ENCODE measurements at regions not wholly inside any gene's neighbourhood (a gene's known extent, or its start where the extent isn't known, plus 50 kb on each side); places are given as distances from the start of the nearest gene placed in this dataset.

DNA sequence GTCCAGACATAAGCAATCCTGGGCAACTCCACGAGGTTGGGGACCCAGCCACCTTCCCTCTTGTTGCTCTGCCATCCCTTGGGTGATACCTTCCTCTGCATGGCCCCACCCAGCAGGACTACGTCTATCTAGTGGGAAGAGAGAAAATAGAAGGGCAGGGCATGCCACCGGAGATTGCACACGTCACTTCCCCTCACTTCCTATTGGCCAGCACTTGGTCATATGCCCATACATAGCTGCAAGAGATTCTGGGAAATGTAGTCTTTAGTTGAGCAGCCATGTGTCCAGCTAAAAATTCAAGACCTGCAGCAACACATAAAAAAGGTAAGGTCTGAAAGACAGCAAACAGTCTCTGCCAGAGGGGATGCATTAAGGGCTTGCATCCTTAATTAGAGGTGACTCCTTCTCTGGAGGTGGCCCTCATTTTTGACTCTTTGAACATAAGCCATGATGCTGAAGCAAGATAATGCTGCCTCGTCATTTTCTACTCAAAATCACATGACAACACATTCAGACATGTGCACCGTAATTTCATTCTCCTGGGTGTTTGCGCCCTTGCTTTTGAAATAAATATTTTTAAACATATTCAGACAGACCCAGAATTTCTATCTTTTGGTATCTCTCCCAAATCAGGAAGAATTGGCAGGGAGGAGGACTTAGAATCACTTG, 91.8 kb upstream of the PWP1 start:
- no peak for DNase-seq
- in situ Hi-C loops (cut with MboI; ENCODE audit: low sequenced_read_pairs in 4 of 4) = no loop called here
- Histone ChIP-seq H3K4me3 (no peak overlapping the region), H3K4me1 (no peaks in the 10 kb centered on the region), H3K27me3 (no peaks in the 10 kb centered on the region), H3K36me3 (no peaks in the 10 kb centered on the region), H3K9me3 (peaks cover 0 to 5% (median 0%) of the 10 kb centered on the region in 3 donors), H3K27ac (no peak overlapping the region)
- no peak for ATAC-seq
- intact Hi-C loops (cut with DNase I; ENCODE audit: low total_unique reads) = no loop called here
- TF ChIP-seq CTCF (IDR thresholded peaks at IDR 0.05 in 4 of 5, conservative IDR thresholded peaks at IDR 0.05 in 1 of 5) (no peak), POLR2A (IDR thresholded peaks at IDR 0.05) (no peak)

DNA sequence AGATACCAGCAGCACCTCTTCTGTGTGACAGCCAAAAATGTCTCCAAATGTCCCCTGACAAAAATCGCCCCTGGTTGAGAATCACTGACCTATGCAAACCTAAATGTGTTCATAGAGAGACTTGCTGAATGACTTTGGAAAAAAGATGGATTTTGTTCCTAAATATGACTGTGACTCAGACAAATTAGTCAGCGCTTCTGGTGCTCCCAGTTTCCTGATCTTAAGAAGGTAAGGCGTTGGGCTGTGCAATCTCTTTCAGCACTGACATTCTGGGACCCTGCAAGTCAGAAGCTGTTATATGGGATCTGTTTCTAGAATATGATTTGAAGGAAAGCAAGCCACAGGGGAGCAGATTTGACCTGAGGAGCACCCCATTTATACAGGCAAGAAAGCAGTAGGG, 90.6 kb upstream of the PWP1 start:
- Histone ChIP-seq H3K27ac (no peak overlapping the region), H3K4me3 (no peak overlapping the region), H3K36me3 (no peaks in the 10 kb centered on the region), H3K4me1 (no peaks in the 10 kb centered on the region), H3K9me3 (peaks cover 0 to 5% (median 0%) of the 10 kb centered on the region in 3 donors), H3K27me3 (no peaks in the 10 kb centered on the region)
- no peak for TF ChIP-seq CTCF (IDR thresholded peaks at IDR 0.05 in 4 of 5, conservative IDR thresholded peaks at IDR 0.05 in 1 of 5)
- intact Hi-C loops (cut with DNase I; ENCODE audit: low total_unique reads) = no loop called here
- ATAC-seq = no peak
- DNase-seq = no peak
- in situ Hi-C loops (cut with MboI; ENCODE audit: low sequenced_read_pairs in 4 of 4) = no loop called here

- DNase-seq = no peak
- in situ Hi-C loops (cut with MboI; ENCODE audit: low sequenced_read_pairs in 4 of 4) = no loop called here
- Histone ChIP-seq H3K27me3 (no peaks in the 10 kb centered on the region), H3K4me1 (no peaks in the 10 kb centered on the region), H3K9me3 (peaks cover 0 to 5% (median 0%) of the 10 kb centered on the region in 3 donors), H3K4me3 (no peak overlapping the region), H3K36me3 (no peaks in the 10 kb centered on the region), H3K27ac (no peak overlapping the region)
- intact Hi-C loops (cut with DNase I; ENCODE audit: low total_unique reads) = no loop called here
- no peak for TF ChIP-seq POLR2A (IDR thresholded peaks at IDR 0.05)
- TF ChIP-seq CTCF (IDR thresholded peaks at IDR 0.05 in 4 of 5, conservative IDR thresholded peaks at IDR 0.05 in 1 of 5) = no peak
- ATAC-seq = no peak
Measured at GRCh38 chr12:107597695-107598410, 87.7 kb upstream of the PWP1 start.

DNA sequence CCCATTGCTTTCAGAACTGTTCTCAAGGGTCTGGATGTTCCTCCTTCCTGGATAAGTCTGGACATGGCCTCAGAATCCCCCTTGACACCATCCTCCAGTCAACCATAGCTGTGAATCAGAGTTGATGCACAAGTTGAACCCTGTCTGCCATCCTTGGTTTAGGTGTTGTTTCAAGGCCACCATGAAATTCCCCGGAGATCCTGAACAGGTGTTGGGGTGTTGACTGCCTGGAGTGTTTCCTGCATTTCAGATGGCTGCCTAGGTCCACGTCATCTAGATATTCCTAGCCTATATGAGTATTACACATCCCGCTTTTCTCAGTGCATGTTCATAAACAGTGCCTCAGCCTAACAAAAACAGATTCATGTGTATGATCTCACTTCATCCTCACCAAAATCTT, 86.7 kb upstream of the PWP1 start:
- Histone ChIP-seq H3K36me3 (no peaks in the 10 kb centered on the region), H3K4me3 (no peak overlapping the region), H3K9me3 (peaks cover 0 to 5% (median 0%) of the 10 kb centered on the region in 3 donors), H3K4me1 (no peaks in the 10 kb centered on the region), H3K27ac (no peak overlapping the region), H3K27me3 (no peaks in the 10 kb centered on the region)
- TF ChIP-seq CTCF (IDR thresholded peaks at IDR 0.05 in 4 of 5, conservative IDR thresholded peaks at IDR 0.05 in 1 of 5) (no peak), POLR2A (IDR thresholded peaks at IDR 0.05) (no peak)
- DNase-seq (no peak), ATAC-seq (no peak)
- in situ Hi-C loops (cut with MboI; ENCODE audit: low sequenced_read_pairs in 4 of 4) = no loop called here
- intact Hi-C loops (cut with DNase I; ENCODE audit: low total_unique reads) = no loop called here

All from gastrocnemius medialis (tissue), 4 donors.